GM12874 (cell line): ENCODE measurements at regions not wholly inside any gene's neighbourhood (a gene's known extent, or its start where the extent isn't known, plus 50 kb on each side); places are given as distances from the start of the nearest gene placed in this dataset.

Experiments used
- CTCF ChIP-seq: IDR thresholded peaks from 2 replicates; pipeline ENCODE4 v1.5.1; 2011; ENCODE audit warnings: low read depth, mild to moderate bottlenecking, control low read depth, low read length, moderate library complexity; ENCODE audit not compliant: insufficient read depth

GRCh38 chr2:220318037-220318436 is 690.6 kb downstream of the SLC4A3 start:
- no peak for TF ChIP-seq CTCF

GRCh38 chr2:220318508-220318907 is 691.1 kb downstream of the SLC4A3 start:
- TF ChIP-seq CTCF, result no peak

GRCh38 chr2:220320326-220320725 is 692.9 kb downstream of the SLC4A3 start:
- TF ChIP-seq CTCF, result no peak

GRCh38 chr2:220332886-220333285 is 705.5 kb downstream of the SLC4A3 start:
- TF ChIP-seq CTCF, result no peak

GRCh38 chr2:220334210-220334609 is 706.8 kb downstream of the SLC4A3 start:
- TF ChIP-seq CTCF, result no peak

- no peak for TF ChIP-seq CTCF
These were observed 707.6 kb downstream of the SLC4A3 start for GRCh38 chr2:220334871-220335590.

GRCh38 chr2:220335591-220335915 is 708.1 kb downstream of the SLC4A3 start:
- TF ChIP-seq CTCF, result no peak
